OCI-LY7 (cell line): ENCODE measurements at regions not wholly inside any gene's neighbourhood (a gene's known extent, or its start where the extent isn't known, plus 50 kb on each side); places are given as distances from the start of the nearest gene placed in this dataset.

Source experiments
- BruUV-seq: library from RNA; stranded (reverse); fragments of 400-500 nt; replicated peaks from 2 replicates; lab custom pipeline; 2021; lab: Mats Ljungman, UMichigan
- CTCF ChIA-PET: fragments of 300-600 bp; sonication (Branson Sonifier 250); formaldehyde crosslinking; loops from one replicate; lab custom pipeline; 2022; ENCODE audit warnings: antibody characterized with exemption; ENCODE audit not compliant: unreplicated experiment; lab: Charles Lee
- POLR2A ChIA-PET: fragments of 300-600 bp; sonication (Branson Sonifier 250); formaldehyde crosslinking; loops from one replicate; lab custom pipeline; 2022; ENCODE audit warnings: antibody characterized with exemption; lab: Charles Lee
- DNase-seq: peaks from one replicate; pipeline ENCODE4 v3.0.0-alpha.2; 2015; ENCODE audit warnings: low spot score
- H2AFZ ChIP-seq: fragments of 200-600 bp; sonication (generic), shearing (Covaris generic); 2 replicates; pipeline ENCODE4 v1.6.1; 2014; ENCODE audit warnings: mild to moderate bottlenecking, antibody characterized with exemption, low read length, moderate library complexity
- H3K27ac ChIP-seq: fragments of 200-600 bp; sonication (generic); 2 replicates; pipeline ENCODE4 v1.5.1; 2014; ENCODE audit warnings: mixed run types, low read depth, mild to moderate bottlenecking, moderate library complexity, low read length, inconsistent platforms; ENCODE audit not compliant: poor library complexity, severe bottlenecking
- H3K36me3 ChIP-seq: fragments of 200-600 bp; sonication (generic); 2 replicates; pipeline ENCODE4 v1.6.1; 2014; ENCODE audit warnings: mild to moderate bottlenecking, antibody characterized with exemption, low read length, moderate library complexity, mixed read lengths; ENCODE audit not compliant: insufficient read depth
- H3K4me1 ChIP-seq: fragments of 200-600 bp; sonication (generic); 2 replicates; pipeline ENCODE4 v1.5.1; 2014; ENCODE audit warnings: mild to moderate bottlenecking, low read length; ENCODE audit not compliant: insufficient read depth, poor library complexity, severe bottlenecking
- H3K4me2 ChIP-seq: fragments of 200-600 bp; sonication (generic); 2 replicates; pipeline ENCODE4 v1.6.1; 2014; ENCODE audit warnings: mild to moderate bottlenecking, low read length
- H3K4me3 ChIP-seq: fragments of 200-600 bp; sonication (generic); 2 replicates; pipeline ENCODE4 v1.5.1; 2014; ENCODE audit warnings: mild to moderate bottlenecking, low read depth, low read length; ENCODE audit not compliant: poor library complexity, severe bottlenecking
- H3K79me2 ChIP-seq: fragments of 200-600 bp; sonication (generic); 2 replicates; pipeline ENCODE4 v1.6.1; 2016; ENCODE audit warnings: low read depth, mild to moderate bottlenecking, low read length, moderate library complexity, mixed read lengths; ENCODE audit not compliant: insufficient read depth
- H3K9me2 ChIP-seq: fragments of 200-600 bp; sonication (generic); 2 replicates; pipeline ENCODE4 v1.6.1; 2016; ENCODE audit warnings: mild to moderate bottlenecking, low read length, mixed read lengths; ENCODE audit not compliant: insufficient read depth
- H3K9me3 ChIP-seq: fragments of 200-600 bp; sonication (generic); 2 replicates; pipeline ENCODE4 v1.6.1; 2014; ENCODE audit warnings: mild to moderate bottlenecking, mixed run types, low read length, mixed read lengths
- H4K20me1 ChIP-seq: fragments of 200-600 bp; sonication (generic); 2 replicates; pipeline ENCODE4 v1.6.1; 2014; ENCODE audit warnings: mild to moderate bottlenecking, antibody characterized with exemption, low read length, moderate library complexity, mixed read lengths; ENCODE audit not compliant: insufficient read depth
- EZH2phosphoT487 ChIP-seq: fragments of 200-600 bp; sonication (generic); IDR thresholded peaks from 2 replicates; pipeline ENCODE4 v1.6.1; 2018; ENCODE audit warnings: low read depth, borderline replicate concordance, mild to moderate bottlenecking, mixed run types, antibody characterized with exemption, low read length, moderate library complexity, mixed read lengths
- intact Hi-C: fragments of 100-400 bp; cut with micrococcal nuclease; formaldehyde crosslinking; loops from one replicate; pipeline ENCODE4 v1.10.0; 2022; ENCODE audit not compliant: unreplicated experiment
- TF ChIP-seq, protein P1 (sequence below): fragments of 200-600 bp; sonication (generic); conservative IDR thresholded peaks from 2 replicates; pipeline ENCODE4 v1.5.1; 2014; ENCODE audit warnings: mild to moderate bottlenecking, antibody characterized with exemption, low read length, moderate library complexity, mixed read lengths

DNA sequence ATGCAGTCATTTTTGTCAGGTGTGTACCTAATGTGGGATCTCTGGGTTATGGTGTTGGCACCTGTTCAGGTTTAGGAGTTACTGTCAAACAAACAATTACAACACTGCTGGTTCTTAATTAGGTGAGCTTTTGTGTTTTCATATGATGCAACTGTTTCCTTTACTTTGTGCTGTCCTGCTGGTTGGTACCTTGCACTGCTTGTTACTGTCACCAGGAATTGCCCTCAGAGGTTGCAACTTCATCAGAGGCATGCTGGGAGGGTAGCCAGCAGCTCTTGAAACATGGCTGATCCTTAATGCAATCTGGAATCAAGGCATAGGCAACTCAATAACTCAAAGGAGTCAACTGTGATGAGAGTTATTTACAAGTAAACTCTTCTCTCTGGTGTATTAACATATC, 400.3 kb downstream of the MIAT start:
- no peaks in the 10 kb centered on the region for H4K20me1 ChIP-seq
- no peaks in the 10 kb centered on the region for H3K9me3 ChIP-seq
- no peaks in the 10 kb centered on the region for H3K79me2 ChIP-seq
- no peaks in the 10 kb centered on the region for H3K4me1 ChIP-seq
- no peak for DNase-seq
- H3K36me3 ChIP-seq: no peaks in the 10 kb centered on the region
- no TSS peak for BruUV-seq
- intact Hi-C loops: no loop called here
- no peaks in the 10 kb centered on the region for H3K9me2 ChIP-seq
- no peak overlapping the region for H3K27ac ChIP-seq
- ChIA-PET CTCF (no interaction called here), POLR2A (no interaction called here)
- TF ChIP-seq EZH2phosphoT487: no peak
- TF ChIP-seq, protein P1, sequence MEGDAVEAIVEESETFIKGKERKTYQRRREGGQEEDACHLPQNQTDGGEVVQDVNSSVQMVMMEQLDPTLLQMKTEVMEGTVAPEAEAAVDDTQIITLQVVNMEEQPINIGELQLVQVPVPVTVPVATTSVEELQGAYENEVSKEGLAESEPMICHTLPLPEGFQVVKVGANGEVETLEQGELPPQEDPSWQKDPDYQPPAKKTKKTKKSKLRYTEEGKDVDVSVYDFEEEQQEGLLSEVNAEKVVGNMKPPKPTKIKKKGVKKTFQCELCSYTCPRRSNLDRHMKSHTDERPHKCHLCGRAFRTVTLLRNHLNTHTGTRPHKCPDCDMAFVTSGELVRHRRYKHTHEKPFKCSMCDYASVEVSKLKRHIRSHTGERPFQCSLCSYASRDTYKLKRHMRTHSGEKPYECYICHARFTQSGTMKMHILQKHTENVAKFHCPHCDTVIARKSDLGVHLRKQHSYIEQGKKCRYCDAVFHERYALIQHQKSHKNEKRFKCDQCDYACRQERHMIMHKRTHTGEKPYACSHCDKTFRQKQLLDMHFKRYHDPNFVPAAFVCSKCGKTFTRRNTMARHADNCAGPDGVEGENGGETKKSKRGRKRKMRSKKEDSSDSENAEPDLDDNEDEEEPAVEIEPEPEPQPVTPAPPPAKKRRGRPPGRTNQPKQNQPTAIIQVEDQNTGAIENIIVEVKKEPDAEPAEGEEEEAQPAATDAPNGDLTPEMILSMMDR: no peak
- no peak overlapping the region for H3K4me2 ChIP-seq
- H3K4me3 ChIP-seq: no peak overlapping the region
- H2AFZ ChIP-seq: no peak overlapping the region

DNA sequence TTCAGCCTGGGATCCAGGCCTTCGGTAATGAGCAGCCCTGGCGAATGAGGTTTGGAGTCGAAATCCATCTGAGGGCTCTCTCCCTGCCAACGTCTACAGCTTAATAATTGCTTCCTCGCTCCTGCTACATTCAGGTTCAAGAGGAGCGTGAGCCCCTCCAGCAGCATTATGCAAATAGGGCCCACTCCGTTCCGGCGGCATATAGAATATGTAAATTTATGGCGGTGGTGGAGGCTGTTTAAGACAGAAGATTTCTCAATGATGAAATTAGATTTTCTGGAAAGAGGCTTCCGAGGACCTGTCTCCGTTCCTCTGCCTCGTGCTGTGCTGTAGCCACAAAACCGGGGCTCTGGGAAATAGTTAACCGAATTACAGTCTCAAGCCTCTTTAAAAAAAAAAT, 402.8 kb downstream of the MIAT start:
- Histone ChIP-seq H3K79me2 (no peaks in the 10 kb centered on the region), H3K36me3 (no peaks in the 10 kb centered on the region), H3K4me2 (no peak overlapping the region), H2AFZ (no peak overlapping the region), H3K9me2 (no peaks in the 10 kb centered on the region), H3K4me1 (no peaks in the 10 kb centered on the region), H3K27ac (no peak overlapping the region), H4K20me1 (no peaks in the 10 kb centered on the region), H3K9me3 (no peaks in the 10 kb centered on the region), H3K4me3 (no peak overlapping the region)
- ChIA-PET CTCF (no interaction called here), POLR2A (no interaction called here)
- BruUV-seq: no TSS peak
- no peak for DNase-seq
- intact Hi-C loops: no loop called here
- TF ChIP-seq EZH2phosphoT487: no peak
- TF ChIP-seq, protein P1: no peak

DNA sequence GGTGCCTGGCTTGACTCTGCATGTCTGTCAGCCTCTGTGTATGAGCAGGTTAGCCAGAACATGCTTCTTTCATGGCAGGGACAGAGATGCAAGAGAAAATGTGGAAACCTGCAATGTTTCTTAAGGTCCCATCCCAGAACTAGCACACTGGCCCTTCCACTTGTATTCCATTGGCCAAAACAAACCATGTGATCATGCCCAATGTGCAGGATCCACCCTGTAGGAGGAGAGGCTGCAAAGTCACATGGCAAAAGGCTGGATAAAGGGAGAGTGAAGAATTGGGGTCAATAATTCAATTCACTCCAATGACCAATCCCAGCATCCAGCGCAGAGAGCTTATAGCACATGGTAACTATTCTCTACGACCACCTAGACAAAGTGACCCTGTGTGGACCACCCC, 405.5 kb downstream of the MIAT start:
- Histone ChIP-seq H3K4me2 (no peak overlapping the region), H3K27ac (no peak overlapping the region), H3K9me3 (no peaks in the 10 kb centered on the region), H3K4me1 (no peaks in the 10 kb centered on the region), H3K79me2 (no peaks in the 10 kb centered on the region), H3K4me3 (no peak overlapping the region), H3K9me2 (no peaks in the 10 kb centered on the region), H2AFZ (no peak overlapping the region), H4K20me1 (no peaks in the 10 kb centered on the region), H3K36me3 (no peaks in the 10 kb centered on the region)
- ChIA-PET CTCF (no interaction called here), POLR2A (no interaction called here)
- TF ChIP-seq EZH2phosphoT487: no peak
- TF ChIP-seq, protein P1: no peak
- intact Hi-C loops: no loop called here
- no peak for DNase-seq
- BruUV-seq: no TSS peak
